ENCODE measurements at regions not wholly inside any gene's neighbourhood (a gene's known extent, or its start where the extent isn't known, plus 50 kb on each side); places are given as distances from the start of the nearest gene placed in this dataset.

DNA sequence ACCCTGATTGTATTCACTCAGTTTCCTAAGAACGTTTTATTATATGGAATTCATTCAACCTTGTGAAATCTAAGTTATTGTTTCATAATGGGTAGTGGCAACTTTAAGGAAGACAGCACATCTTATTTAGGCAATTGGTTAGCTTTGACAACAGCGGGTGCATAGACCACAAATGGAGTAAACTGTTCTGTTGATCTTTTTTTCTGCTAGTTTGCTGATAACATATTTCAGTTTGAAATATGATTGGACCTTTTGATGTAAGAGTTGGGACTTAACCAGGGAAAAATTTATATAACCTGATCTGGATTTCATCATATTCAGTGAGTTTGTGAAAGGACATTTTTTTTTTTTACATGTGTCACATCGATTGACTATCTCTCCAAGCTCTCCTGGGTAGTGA is 151.7 kb downstream of the HLX start:
- no peak for TF ChIP-seq CTCF (IDR thresholded peaks at IDR 0.05)
- TF ChIP-seq POLR2A (IDR thresholded peaks at IDR 0.05) = no peak

All from Peyer's patch (tissue), 4 donors.